ENCODE measurements at regions not wholly inside any gene's neighbourhood (a gene's known extent, or its start where the extent isn't known, plus 50 kb on each side); places are given as distances from the start of the nearest gene placed in this dataset.
"Not testable (repeated sequence)": the region's sequence is repeated elsewhere in the genome, so short reads cannot be mapped to it uniquely, and the experiment has no call there.

- no peak for DNase-seq (ENCODE audit: extremely low read depth, low read depth)
These were observed 699.7 kb downstream of the DOK5 start for GRCh38 chr20:55175081-55175480.

- DNase-seq (ENCODE audit: extremely low read depth, low read depth) = no peak
These were observed 699.2 kb downstream of the DOK5 start for GRCh38 chr20:55174635-55175034.

GRCh38 chr20:55174172-55174571 lies 698.8 kb downstream of the DOK5 start:
- no peak for DNase-seq (ENCODE audit: extremely low read depth, low read depth)

- no peak for DNase-seq (ENCODE audit: extremely low read depth, low read depth)
These were observed 698.2 kb downstream of the DOK5 start for GRCh38 chr20:55173601-55174000.

- no peak for DNase-seq (ENCODE audit: extremely low read depth, low read depth)
These were observed 697.1 kb downstream of the DOK5 start for GRCh38 chr20:55172310-55173002.

- no peak for DNase-seq (ENCODE audit: extremely low read depth, low read depth)
These were observed 690.7 kb downstream of the DOK5 start for GRCh38 chr20:55166063-55166462.

GRCh38 chr20:55160996-55161395 lies 685.6 kb downstream of the DOK5 start:
- DNase-seq (ENCODE audit: extremely low read depth, low read depth) = no peak

- no peak for DNase-seq (ENCODE audit: extremely low read depth, low read depth)
These were observed 684.6 kb downstream of the DOK5 start for GRCh38 chr20:55160037-55160436.

GRCh38 chr20:55159230-55159629 lies 683.8 kb downstream of the DOK5 start:
- no peak for DNase-seq (ENCODE audit: extremely low read depth, low read depth)

GRCh38 chr20:55158446-55158845 lies 683.1 kb downstream of the DOK5 start:
- DNase-seq (ENCODE audit: extremely low read depth, low read depth) = no peak

GRCh38 chr20:55155360-55155759 lies 680.0 kb downstream of the DOK5 start:
- DNase-seq (ENCODE audit: extremely low read depth, low read depth) = no peak

- DNase-seq (ENCODE audit: extremely low read depth, low read depth) = no peak
These were observed 677.7 kb downstream of the DOK5 start for GRCh38 chr20:55153001-55153645.

- DNase-seq (ENCODE audit: extremely low read depth, low read depth) = no peak
These were observed 675.8 kb downstream of the DOK5 start for GRCh38 chr20:55151171-55151570.

GRCh38 chr20:55143601-55144000 lies 668.2 kb downstream of the DOK5 start:
- no peak for DNase-seq (ENCODE audit: extremely low read depth, low read depth)

- DNase-seq (ENCODE audit: extremely low read depth, low read depth) = no peak
These were observed 667.5 kb downstream of the DOK5 start for GRCh38 chr20:55142932-55143331.

GRCh38 chr20:55140631-55141030 lies 665.2 kb downstream of the DOK5 start:
- no peak for DNase-seq (ENCODE audit: extremely low read depth, low read depth)

- no peak for DNase-seq (ENCODE audit: extremely low read depth, low read depth)
These were observed 663.9 kb downstream of the DOK5 start for GRCh38 chr20:55139173-55139765.

- no peak for DNase-seq (ENCODE audit: extremely low read depth, low read depth)
These were observed 660.5 kb downstream of the DOK5 start for GRCh38 chr20:55135923-55136322.

- no peak for DNase-seq (ENCODE audit: extremely low read depth, low read depth)
These were observed 657.1 kb downstream of the DOK5 start for GRCh38 chr20:55132523-55132922.

- DNase-seq (ENCODE audit: extremely low read depth, low read depth) = not testable (repeated sequence)
These were observed 642.2 kb downstream of the DOK5 start for GRCh38 chr20:55117577-55117976.

- no peak for DNase-seq (ENCODE audit: extremely low read depth, low read depth)
These were observed 641.2 kb downstream of the DOK5 start for GRCh38 chr20:55116598-55116997.

- DNase-seq (ENCODE audit: extremely low read depth, low read depth) = no peak
These were observed 627.8 kb downstream of the DOK5 start for GRCh38 chr20:55103188-55103587.
